DMS 273 treated with DMSO at 0.1 percent for 48 hours (cell line): ENCODE measurements at regions not wholly inside any gene's neighbourhood (a gene's known extent, or its start where the extent isn't known, plus 50 kb on each side); places are given as distances from the start of the nearest gene placed in this dataset.
"Not testable (repeated sequence)": the region's sequence is repeated elsewhere in the genome, so short reads cannot be mapped to it uniquely, and the experiment has no call there.

Experiments used
- DNase-seq: peaks from one replicate; lab custom pipeline; 2025; lab: John Stamatoyannopoulos, UW

DNA sequence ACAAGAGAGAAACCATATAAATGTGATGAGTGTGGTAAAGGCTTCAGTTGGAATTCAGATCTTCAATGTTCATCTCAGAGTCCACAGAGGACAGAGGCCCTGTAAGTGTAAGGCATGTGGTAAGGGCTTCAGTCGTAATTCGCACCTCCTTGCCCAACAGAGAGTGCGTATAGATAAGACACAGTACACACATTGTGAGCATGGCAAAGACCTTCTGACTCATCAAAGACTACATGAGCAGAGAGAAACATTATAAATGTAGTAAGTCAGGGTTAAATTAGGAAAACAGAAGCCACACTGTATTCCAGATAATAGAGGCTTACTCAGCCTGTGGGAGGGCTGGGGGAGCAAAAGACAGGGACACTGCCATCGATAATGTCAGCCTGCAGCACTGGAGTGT, 98.1 kb upstream of the GPR39 start:
- DNase-seq = not testable (repeated sequence)

DNA sequence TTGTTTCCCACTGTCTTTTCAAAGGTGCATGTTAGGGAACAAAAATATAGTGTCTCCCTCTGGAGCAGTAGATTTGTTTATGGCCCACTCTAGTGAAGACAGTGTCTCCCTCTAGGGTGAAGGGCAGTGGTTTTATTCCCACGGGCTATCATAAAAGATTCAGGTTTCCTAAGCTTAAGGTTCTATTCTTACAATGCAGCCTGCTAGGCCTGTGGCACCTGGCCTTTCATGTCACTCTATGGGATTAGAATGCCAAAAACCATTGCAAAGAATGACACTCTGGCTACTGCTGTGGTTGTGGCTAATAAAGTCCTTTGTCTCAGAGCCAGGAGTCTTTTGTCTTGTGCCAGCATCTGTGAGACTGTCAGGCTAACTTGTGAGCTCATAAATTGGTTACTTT, 92.6 kb upstream of the GPR39 start:
- DNase-seq = not testable (repeated sequence)

DNA sequence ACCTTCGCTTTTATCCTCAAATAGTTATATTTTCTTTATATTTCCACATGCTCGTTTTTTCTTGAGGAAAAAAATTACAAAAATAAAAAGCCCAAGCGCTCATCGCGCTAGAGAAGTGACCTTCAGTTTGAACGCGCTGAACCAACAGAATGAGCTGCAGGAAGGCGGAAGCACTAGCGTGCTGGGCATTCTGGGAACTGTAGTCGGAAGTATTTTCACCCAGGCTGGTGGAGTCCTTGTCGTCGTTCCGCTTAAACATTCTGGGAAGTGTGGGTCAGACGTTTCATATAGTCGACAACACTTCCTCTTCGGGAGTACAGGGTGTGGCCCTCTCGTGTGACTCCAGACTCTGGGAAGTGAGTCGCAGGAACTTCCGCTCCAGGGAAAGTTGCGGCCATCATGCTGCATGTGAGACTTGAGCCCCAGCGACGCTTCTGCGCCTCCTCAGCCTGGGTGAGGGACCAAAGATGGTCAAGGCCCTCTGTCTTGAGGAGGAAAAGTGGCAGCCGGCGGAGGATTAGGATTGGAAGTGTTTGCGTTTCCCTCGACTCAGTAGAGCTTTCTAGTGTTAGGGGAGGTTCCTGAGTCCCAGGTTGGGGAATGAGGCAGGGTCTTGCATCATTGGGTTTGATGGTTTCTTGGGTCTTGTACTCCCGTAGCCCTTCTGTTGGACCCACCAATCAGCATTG, 84.1 kb upstream of the GPR39 start:
- DNase-seq = not testable (repeated sequence)

DNA sequence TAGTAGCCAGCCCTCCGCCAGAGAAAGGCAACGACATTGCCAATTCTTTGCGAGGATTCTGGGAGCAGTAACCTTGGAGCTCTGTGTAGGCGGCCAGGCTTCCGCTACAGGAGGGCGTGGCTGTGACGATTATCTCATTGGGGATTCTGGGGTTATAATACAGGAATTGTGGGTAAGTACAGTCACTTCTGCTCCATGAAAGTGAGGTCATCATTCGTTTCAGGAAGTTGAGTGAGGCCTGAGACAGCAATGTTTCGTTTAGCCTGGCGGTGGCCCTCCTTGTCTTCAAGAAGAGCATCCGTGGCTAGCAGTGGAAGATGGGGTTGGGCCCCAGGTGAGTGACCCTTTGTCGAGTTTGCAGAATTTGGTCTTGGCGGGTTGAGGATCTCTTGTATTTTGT, 79.5 kb upstream of the GPR39 start:
- not testable (repeated sequence) for DNase-seq

DNA sequence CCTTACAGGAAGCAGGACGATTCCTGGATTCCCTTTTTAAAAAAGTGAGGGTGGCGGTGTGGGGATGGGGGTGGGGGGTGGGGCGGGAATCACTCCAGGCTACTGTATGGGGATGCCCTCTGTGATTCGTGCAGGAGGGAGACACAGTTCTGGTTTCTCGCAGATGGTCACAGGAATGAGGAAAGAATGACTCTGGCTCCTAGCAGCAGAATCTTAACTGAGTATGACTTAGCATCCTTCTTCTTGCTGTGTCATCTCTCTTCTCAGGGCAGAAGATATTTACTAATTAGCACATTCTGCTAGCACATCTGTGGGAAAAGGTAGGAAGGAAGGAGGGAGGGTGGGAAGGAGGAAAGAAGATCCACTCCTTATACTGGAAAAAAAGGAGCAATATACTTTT, 78.8 kb upstream of the GPR39 start:
- not testable (repeated sequence) for DNase-seq

DNA sequence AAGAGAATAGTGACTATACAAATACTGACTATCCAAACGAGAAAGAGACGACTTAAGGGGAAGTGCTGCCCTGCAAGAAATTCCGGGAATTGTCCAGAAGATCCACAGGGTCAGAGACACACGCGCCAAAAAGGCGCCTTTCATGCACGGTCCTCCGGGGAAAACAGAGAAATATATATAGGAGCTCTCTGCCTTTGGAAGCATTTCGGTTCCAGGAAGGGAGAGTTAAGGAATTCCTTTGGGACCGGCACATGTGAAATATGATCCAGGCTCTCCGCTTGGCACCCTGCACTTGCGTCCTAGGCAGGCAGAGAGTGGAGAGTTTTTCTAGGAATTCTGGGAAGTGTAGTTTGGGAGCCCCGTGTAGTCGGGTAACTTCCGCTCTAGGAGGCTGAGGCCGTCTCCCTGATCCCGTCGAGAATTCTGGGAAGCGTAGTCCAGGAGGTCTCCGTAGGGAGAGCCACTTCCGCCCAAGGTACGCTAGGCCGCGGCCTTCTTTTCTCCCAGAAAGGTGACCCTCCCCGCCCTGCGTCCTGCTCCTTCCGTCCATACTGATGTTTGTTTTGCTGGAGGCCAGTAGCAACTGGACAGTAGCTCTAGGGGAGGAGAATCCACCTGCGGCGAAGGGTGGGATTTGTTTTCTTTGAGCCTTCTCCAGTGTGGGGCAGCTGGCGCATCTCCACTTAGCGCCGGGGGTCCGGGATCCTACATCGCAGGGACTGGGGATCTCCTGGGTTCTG, 69.4 kb upstream of the GPR39 start:
- DNase-seq = peak; percentile 40

DNA sequence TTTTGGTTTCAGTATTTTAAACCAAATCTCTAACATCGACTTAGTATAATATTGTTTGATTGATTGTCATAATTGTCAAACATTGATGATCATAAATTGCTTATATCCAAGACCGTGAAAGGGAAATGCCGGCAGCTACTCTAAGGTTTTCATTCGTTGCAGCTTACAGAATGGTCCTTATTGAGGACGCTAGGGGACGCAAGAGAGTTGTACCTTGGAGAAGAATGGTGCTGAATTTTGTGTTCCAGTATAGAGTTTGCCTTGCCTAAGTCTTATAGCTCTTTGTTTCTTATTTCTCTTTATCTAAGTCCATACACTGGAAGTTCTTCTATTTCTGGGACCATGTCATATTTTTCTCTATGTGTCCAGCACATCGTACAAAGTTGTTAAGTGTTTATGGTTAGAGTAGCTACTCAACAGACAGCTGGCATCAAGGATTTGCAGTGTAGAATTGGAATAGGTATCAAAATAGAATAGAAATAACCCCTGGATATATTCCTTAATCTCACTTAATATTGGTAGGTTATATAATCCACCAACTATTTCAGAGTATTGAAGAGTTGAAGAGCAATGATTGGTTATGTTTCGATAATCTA, 67.4 kb upstream of the GPR39 start:
- DNase-seq = peak; percentile 5

DNA sequence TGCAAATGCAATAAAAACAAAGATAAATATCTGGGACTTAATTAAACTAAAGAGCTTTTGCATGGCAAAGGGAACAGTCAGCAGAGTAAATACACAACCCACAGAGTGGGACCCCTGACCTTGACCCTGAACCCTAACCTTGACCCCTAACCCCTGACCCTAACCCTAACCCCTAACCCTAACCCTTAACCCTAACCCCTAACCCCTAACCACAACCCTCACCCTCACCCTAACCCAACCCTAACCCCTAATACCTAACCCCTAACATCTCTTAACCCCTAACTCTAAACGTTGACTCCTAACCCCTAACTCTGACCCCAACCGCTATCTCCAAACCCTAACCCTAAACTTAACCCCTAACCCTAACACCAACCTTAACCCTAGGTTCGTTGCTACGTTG, 64.9 kb upstream of the GPR39 start:
- DNase-seq = not testable (repeated sequence)

DNA sequence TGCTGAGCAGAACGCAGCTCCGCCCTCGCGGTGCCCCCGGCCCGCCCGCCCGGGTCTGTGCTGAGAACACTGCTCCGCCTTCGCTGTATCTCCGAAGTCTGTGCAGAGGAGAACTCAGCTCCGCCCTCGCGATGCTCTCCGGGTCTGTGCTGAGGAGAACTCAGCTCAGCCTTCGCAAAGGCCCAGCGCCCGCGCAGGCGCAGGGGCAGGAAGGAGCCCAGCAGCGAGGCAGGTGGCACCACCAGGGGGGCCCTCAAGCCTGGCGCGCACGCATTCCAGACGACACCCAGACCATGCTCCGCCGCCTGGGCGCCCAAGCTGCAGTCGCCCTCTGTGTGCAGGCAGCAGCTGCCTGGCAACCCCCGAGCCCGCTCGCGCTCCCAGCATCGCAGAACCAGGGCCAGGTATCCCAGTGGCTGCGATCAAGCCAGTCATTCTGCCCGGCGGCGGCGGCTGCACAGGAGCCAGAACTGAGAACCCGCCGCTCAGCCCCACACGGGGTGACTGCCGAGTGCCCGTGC, 64.1 kb upstream of the GPR39 start:
- DNase-seq = peak; percentile 43

DNA sequence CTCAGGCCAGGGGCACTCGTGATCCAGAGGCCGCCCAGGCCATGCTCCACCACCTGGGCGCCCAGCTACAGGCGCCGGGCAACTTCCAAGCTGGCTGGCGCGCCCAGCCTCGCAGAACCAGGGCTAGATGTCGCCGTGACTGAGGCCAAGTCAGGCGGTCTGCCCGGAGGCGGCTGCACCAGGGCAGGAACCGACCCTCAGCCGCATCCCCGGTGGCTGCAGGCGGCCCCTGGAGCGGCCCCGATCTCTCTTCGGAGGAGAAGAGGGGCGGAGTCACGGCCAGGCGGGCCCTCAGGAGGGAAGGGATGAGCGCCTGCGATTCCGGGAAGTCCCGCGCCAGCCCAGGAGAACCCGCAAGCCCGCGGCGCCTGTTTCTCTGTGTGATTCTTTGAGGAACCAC, 63.2 kb upstream of the GPR39 start:
- DNase-seq = not testable (repeated sequence)

DNA sequence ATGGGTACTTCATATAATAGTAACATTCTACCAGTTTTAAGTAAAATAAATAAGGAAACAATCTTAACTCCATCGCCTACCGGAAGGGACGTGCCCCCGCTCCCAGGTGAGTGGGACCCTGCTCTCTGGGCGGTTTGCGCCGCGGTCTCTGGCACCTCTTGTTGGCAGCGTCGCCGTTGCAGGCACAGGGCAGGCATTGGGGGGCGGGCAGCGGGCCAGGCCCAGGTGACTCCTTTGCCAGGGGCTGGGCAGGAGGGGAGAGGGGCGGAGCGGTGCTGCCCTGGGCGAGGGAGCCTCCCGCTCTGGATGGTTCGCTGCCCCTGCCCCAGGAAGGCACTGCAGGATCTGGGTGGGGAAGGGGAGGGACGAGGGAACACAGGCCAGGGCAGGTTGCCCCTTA, 55.6 kb upstream of the GPR39 start:
- DNase-seq = not testable (repeated sequence)

DNA sequence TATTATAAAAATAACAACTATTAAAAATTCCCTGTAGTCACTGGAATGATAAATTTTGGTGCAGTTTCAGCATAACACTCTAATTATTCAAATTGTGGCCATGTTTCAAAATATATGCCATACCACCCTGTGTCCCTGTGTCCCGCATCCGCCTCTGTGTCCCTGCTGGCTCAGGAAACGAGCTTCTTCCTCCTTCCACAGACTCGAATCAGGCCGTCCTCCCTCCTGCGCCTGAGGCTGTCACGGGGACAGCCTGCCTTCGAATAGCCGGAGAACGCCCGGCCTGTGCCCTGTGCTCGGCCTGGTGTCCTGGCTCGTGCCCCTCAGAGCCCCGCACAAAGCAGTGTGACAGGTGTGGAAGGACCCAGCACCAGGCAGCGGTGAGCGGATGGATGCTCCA, 55.1 kb upstream of the GPR39 start:
- DNase-seq = not testable (repeated sequence)

DNA sequence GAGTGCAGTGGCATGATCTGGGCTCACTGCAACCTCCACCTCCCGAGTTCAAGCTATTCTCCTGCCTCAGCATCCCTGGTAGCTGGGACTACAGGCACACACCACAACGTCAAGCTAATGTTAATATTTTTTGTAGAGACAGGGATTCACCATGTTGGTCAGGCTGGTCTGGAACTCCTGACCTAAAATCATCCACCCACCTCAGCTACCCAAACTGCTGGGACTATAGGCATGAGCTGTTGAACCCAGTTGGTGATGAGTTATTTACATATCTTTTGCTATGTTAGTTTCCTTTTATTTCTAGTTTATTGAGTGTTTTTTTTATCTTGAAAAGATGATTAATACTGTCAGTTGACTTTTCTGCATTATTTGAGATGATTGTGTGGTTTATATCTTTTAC, 53.3 kb upstream of the GPR39 start:
- not testable (repeated sequence) for DNase-seq

DNA sequence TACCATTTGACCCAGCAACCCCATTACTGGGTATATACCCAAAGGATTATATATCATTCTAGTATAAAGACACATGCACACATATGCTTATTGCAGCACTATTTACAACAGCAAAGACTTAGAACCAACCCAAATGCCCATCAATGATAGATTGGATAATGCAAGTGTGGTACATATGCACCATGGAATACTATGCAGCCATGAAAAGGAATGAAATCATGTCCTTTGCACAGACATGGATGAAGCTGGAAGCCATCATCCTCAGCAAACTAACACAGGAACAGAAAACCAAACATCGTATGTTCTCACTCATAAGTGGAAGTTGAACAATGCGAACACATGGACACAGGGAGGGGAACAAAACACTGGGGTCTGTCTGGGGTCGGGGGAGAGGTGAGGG, 50.6 kb upstream of the GPR39 start:
- not testable (repeated sequence) for DNase-seq

DNA sequence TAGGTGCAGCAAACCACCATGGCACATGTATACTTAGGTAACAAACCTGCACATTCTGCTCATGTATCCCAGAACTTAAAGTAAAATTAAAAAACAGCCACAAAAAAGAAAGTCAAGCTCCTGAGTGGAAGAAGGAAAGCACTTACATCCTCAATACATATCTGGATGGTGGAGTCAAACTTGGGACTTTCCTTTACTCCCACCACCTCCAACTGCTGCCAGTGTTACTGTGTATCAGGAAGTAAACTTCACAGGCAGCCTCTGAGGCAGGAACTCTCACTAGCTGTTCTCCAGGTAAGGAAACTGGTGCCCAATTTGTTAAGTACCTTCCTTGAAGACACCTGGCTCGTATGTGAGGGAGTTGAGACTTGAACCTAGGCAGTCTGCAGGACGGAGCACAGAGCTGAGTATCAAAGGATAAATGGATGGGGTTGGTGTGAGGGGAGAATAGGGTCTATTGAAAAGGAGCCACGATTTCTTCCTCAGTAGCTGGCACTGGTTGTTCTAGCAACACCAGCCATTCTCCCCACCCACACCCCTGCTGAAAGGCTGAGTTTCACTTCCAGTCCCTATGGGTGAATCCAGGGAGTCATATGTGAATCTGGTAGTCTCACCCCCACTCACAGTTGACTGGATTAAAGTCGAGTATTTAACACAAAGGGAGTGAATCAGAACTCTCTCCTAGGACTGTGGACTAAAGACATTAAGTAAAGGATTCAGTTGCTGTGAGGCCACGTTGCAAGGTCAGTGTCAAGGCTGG, 50.0 kb upstream of the GPR39 start:
- DNase-seq = no peak
